ENCODE measurements at regions not wholly inside any gene's neighbourhood (a gene's known extent, or its start where the extent isn't known, plus 50 kb on each side); places are given as distances from the start of the nearest gene placed in this dataset.

DNA sequence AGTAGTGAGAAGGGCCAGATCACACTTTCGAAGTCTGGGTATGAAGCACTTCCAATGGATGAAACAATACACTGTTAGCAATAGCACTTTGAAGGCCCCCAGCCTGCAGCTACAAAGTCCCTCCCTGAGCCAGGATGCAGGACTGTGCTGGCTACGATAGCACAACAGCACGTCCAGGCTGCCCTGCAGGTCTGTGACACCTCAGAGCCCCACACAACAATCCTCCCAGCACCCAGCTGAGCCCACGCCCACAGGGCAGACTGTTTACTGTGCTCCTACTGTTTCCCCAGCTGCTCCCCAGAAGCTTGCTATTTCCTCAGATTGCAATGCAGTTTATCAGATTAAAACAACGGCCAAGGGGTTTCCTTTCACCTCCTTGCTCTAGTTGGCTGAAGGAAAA lies 71.4 kb downstream of the HTR5A start:
- Histone ChIP-seq H3K4me1 (ENCODE audit: control insufficient read depth in 1 of 2, insufficient read depth in 2 of 2, low read length in 2 of 2) (no peaks in the 10 kb centered on the region), H3K4me3 (replicated peaks in 1 of 2; ENCODE audit: low read depth in 1 of 2, low read length in 2 of 2) (no peak overlapping the region), H3K36me3 (ENCODE audit: control insufficient read depth in 1 of 2, insufficient read depth in 2 of 2, low read length in 2 of 2) (no peaks in the 10 kb centered on the region), H3K9me2 (ENCODE audit: insufficient read depth) (no peaks in the 10 kb centered on the region), H3K79me2 (ENCODE audit: insufficient read depth, low read length) (no peaks in the 10 kb centered on the region), H3K9me3 (ENCODE audit: control insufficient read depth in 1 of 2, insufficient read depth in 1 of 2, low read depth in 1 of 2, low read length in 2 of 2) (no peaks in the 10 kb centered on the region), H4K20me1 (ENCODE audit: insufficient read depth) (no peaks in the 10 kb centered on the region), H3K27ac (ENCODE audit: low read depth, low read length) (no peak overlapping the region), H3K9ac (ENCODE audit: low read length) (no peak overlapping the region), H2AFZ (ENCODE audit: low read depth, low read length, poor library complexity, severe bottlenecking) (no peak overlapping the region), H3K4me2 (ENCODE audit: low read length) (no peak overlapping the region), H3K27me3 (ENCODE audit: insufficient read depth, low read length) (peaks cover 39% of the 10 kb centered on the region)
- DNase-seq (ENCODE audit: low read depth, low spot score), result no peak
- POLR2A ChIA-PET, result no interaction called here
- intact Hi-C loops (cut with micrococcal nuclease), result no loop called here
- no TSS peak for BruUV-seq (replicated peaks)
- TF ChIP-seq, protein P1, sequence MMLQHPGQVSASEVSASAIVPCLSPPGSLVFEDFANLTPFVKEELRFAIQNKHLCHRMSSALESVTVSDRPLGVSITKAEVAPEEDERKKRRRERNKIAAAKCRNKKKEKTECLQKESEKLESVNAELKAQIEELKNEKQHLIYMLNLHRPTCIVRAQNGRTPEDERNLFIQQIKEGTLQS (IDR thresholded peaks at IDR 0.05), result no peak
- no peak for TF ChIP-seq POLR2AphosphoS5 (IDR thresholded peaks at IDR 0.05; ENCODE audit: low read depth, low read length)
- TF ChIP-seq EZH2 (IDR thresholded peaks at IDR 0.05), result no peak
- TF ChIP-seq SRF (IDR thresholded peaks at IDR 0.05; ENCODE audit: low read depth), result no peak
- no peak for TF ChIP-seq YY1 (IDR thresholded peaks at IDR 0.05; ENCODE audit: extremely low read depth, insufficient replicate concordance, low read depth, low read length)
- TF ChIP-seq, protein P2, sequence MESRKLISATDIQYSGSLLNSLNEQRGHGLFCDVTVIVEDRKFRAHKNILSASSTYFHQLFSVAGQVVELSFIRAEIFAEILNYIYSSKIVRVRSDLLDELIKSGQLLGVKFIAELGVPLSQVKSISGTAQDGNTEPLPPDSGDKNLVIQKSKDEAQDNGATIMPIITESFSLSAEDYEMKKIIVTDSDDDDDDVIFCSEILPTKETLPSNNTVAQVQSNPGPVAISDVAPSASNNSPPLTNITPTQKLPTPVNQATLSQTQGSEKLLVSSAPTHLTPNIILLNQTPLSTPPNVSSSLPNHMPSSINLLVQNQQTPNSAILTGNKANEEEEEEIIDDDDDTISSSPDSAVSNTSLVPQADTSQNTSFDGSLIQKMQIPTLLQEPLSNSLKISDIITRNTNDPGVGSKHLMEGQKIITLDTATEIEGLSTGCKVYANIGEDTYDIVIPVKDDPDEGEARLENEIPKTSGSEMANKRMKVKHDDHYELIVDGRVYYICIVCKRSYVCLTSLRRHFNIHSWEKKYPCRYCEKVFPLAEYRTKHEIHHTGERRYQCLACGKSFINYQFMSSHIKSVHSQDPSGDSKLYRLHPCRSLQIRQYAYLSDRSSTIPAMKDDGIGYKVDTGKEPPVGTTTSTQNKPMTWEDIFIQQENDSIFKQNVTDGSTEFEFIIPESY (IDR thresholded peaks at IDR 0.05; ENCODE audit: extremely low read depth, insufficient replicate concordance, low read length), result no peak
- TF ChIP-seq EZH2phosphoT487 (IDR thresholded peaks at IDR 0.05; ENCODE audit: borderline replicate concordance), result no peak
- TF ChIP-seq, protein P3, sequence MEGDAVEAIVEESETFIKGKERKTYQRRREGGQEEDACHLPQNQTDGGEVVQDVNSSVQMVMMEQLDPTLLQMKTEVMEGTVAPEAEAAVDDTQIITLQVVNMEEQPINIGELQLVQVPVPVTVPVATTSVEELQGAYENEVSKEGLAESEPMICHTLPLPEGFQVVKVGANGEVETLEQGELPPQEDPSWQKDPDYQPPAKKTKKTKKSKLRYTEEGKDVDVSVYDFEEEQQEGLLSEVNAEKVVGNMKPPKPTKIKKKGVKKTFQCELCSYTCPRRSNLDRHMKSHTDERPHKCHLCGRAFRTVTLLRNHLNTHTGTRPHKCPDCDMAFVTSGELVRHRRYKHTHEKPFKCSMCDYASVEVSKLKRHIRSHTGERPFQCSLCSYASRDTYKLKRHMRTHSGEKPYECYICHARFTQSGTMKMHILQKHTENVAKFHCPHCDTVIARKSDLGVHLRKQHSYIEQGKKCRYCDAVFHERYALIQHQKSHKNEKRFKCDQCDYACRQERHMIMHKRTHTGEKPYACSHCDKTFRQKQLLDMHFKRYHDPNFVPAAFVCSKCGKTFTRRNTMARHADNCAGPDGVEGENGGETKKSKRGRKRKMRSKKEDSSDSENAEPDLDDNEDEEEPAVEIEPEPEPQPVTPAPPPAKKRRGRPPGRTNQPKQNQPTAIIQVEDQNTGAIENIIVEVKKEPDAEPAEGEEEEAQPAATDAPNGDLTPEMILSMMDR (IDR thresholded peaks at IDR 0.05 in 2 of 3, conservative IDR thresholded peaks at IDR 0.05 in 1 of 3; ENCODE audit: borderline replicate concordance in 1 of 3, insufficient read depth in 1 of 3, low read depth in 2 of 3, low read length in 2 of 3), result no peak
- TF ChIP-seq, protein P4, sequence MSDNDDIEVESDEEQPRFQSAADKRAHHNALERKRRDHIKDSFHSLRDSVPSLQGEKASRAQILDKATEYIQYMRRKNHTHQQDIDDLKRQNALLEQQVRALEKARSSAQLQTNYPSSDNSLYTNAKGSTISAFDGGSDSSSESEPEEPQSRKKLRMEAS (IDR thresholded peaks at IDR 0.05), result no peak
- no peak for TF ChIP-seq ELF1 (IDR thresholded peaks at IDR 0.05; ENCODE audit: borderline replicate concordance, low read depth)
- no peak for TF ChIP-seq CEBPB (IDR thresholded peaks at IDR 0.05; ENCODE audit: low read depth)
- no peak for TF ChIP-seq SP1 (IDR thresholded peaks at IDR 0.05; ENCODE audit: low read depth)
- no peak for TF ChIP-seq SIN3A (IDR thresholded peaks at IDR 0.05; ENCODE audit: low read depth)
- CTCF ChIA-PET, result no interaction called here
- ATAC-seq, result no peak
- RAD21 ChIA-PET (ENCODE audit: low non-redundant PET in 1 of 2, low total read pairs in 2 of 2, uncharacterized antibody in 2 of 2, unreplicated experiment in 2 of 2), result no interaction called here
